22Rv1 (cell line): ENCODE measurements at regions not wholly inside any gene's neighbourhood (a gene's known extent, or its start where the extent isn't known, plus 50 kb on each side); places are given as distances from the start of the nearest gene placed in this dataset.

Source experiments
- CTCF ChIP-seq: fragments of 450-650 bp; IDR thresholded peaks from 2 replicates; pipeline ENCODE4 v1.5.1; 2017; ENCODE audit warnings: mild to moderate bottlenecking
- ZFX ChIP-seq: fragments of 450-650 bp; IDR thresholded peaks from 2 replicates; pipeline ENCODE4 v1.6.1; 2017; ENCODE audit warnings: antibody characterized with exemption, borderline replicate concordance

- TF ChIP-seq CTCF = peak; percentile 80
- no peak for TF ChIP-seq ZFX
Measured at GRCh38 chr3:181176601-181177000, 187.1 kb upstream of the DNAJC19 start.
